ENCODE measurements at regions not wholly inside any gene's neighbourhood (a gene's known extent, or its start where the extent isn't known, plus 50 kb on each side); places are given as distances from the start of the nearest gene placed in this dataset.

DNA sequence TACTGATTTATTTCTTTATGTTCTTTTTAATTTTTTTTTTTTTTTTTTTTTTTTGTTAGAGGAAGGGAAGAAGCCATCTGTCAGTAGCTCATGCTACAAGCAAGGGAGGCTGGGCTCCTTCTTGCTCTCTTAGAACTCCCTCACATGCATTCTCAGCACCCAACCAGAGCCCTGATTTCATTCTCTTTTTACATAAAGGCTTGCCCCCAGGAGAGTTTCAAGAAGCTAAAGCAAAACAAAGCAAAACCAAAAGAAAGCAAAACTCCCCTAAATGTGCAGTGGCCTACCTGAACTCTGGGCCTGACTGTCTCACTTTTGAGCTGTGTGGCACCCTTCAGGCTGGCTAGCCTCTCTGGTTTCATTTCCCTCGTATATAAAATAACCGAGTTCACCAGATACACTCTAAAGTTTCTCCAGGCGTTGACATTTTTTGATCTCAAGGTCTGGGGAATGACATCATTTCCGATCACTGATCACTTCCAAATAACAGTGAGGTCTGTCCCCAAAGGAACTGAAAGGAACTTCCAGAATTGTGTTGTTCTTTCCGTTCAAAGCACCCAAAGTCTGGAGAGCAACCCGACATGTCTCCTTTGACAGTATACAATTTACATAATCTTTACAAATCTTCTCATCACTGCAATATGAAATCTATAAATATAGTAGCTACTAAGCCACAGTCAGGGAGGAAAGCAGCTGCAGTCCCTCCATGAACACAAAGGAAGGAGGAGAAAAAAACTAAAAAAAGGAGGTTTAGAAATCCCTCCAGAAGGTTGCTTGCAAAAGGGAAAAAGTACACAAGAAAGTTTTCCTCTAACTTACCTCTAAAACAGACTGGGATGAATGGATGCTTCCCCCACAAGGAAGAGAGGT, 145.6 kb upstream of the NCK2 start:
- no peak for TF ChIP-seq CTCF (IDR thresholded peaks at IDR 0.05)
- no peak for TF ChIP-seq USF1 (CRISPR knock-in tag; IDR thresholded peaks at IDR 0.05)
- no peak for TF ChIP-seq ZNF423 (CRISPR knock-in tag; IDR thresholded peaks at IDR 0.05)
- no peak for TF ChIP-seq NR3C1 (CRISPR knock-in tag; conservative IDR thresholded peaks at IDR 0.05; ENCODE audit: low read depth)
- no peak for TF ChIP-seq ATF1 (CRISPR knock-in tag; IDR thresholded peaks at IDR 0.05)

Data from WTC11 (cell line).